ENCODE measurements at regions not wholly inside any gene's neighbourhood (a gene's known extent, or its start where the extent isn't known, plus 50 kb on each side); places are given as distances from the start of the nearest gene placed in this dataset.

GRCh38 chr20:39785252-39785917 lies 823.2 kb downstream of the DHX35 start:
- H3K4me3 ChIP-seq (ENCODE audit: low read depth, low read length, poor library complexity, severe bottlenecking) = no peak overlapping the region
- H3K36me3 ChIP-seq (ENCODE audit: insufficient read depth, low read length) = no peaks in the 10 kb centered on the region
- TF ChIP-seq EZH2 (IDR thresholded peaks at IDR 0.05; ENCODE audit: borderline replicate concordance, low read length) (no peak), CTCF (IDR thresholded peaks at IDR 0.05; ENCODE audit: low read length) (no peak)
- H3K27me3 ChIP-seq (ENCODE audit: insufficient read depth, low read length) = no peaks in the 10 kb centered on the region
- H3K79me2 ChIP-seq (ENCODE audit: insufficient read depth, low read length) = no peaks in the 10 kb centered on the region
- no peaks in the 10 kb centered on the region for H3K4me1 ChIP-seq (ENCODE audit: insufficient read depth, low read length, severe bottlenecking)
- no peaks in the 10 kb centered on the region for H3K9me2 ChIP-seq (ENCODE audit: low read depth, low read length)
- no peaks in the 10 kb centered on the region for H4K20me1 ChIP-seq (ENCODE audit: insufficient read depth, low read length)
- no peaks in the 10 kb centered on the region for H3F3A ChIP-seq (ENCODE audit: insufficient read depth, low read length)
- no peak overlapping the region for H2AFZ ChIP-seq (ENCODE audit: low read length)
- H3K27ac ChIP-seq (ENCODE audit: low read depth, low read length, poor library complexity, severe bottlenecking) = no peak overlapping the region
- no peak overlapping the region for H3K9ac ChIP-seq (ENCODE audit: low read length)
- H3K4me2 ChIP-seq (ENCODE audit: low read length) = no peak overlapping the region
- no peaks in the 10 kb centered on the region for H3K9me3 ChIP-seq (ENCODE audit: low read length)

GRCh38 chr20:39784693-39785092 lies 822.5 kb downstream of the DHX35 start:
- no peaks in the 10 kb centered on the region for H3K4me1 ChIP-seq (ENCODE audit: insufficient read depth, low read length, severe bottlenecking)
- no peaks in the 10 kb centered on the region for H3K36me3 ChIP-seq (ENCODE audit: insufficient read depth, low read length)
- H3K9me2 ChIP-seq (ENCODE audit: low read depth, low read length) = no peaks in the 10 kb centered on the region
- no peaks in the 10 kb centered on the region for H3K9me3 ChIP-seq (ENCODE audit: low read length)
- H2AFZ ChIP-seq (ENCODE audit: low read length) = no peak overlapping the region
- no peaks in the 10 kb centered on the region for H4K20me1 ChIP-seq (ENCODE audit: insufficient read depth, low read length)
- H3K4me2 ChIP-seq (ENCODE audit: low read length) = no peak overlapping the region
- no peaks in the 10 kb centered on the region for H3F3A ChIP-seq (ENCODE audit: insufficient read depth, low read length)
- H3K27ac ChIP-seq (ENCODE audit: low read depth, low read length, poor library complexity, severe bottlenecking) = no peak overlapping the region
- no peaks in the 10 kb centered on the region for H3K27me3 ChIP-seq (ENCODE audit: insufficient read depth, low read length)
- H3K9ac ChIP-seq (ENCODE audit: low read length) = no peak overlapping the region
- H3K79me2 ChIP-seq (ENCODE audit: insufficient read depth, low read length) = no peaks in the 10 kb centered on the region
- no peak overlapping the region for H3K4me3 ChIP-seq (ENCODE audit: low read depth, low read length, poor library complexity, severe bottlenecking)
- no peak for TF ChIP-seq CTCF (IDR thresholded peaks at IDR 0.05; ENCODE audit: low read length)
- no peak for TF ChIP-seq EZH2 (IDR thresholded peaks at IDR 0.05; ENCODE audit: borderline replicate concordance, low read length)

GRCh38 chr20:39778847-39779604 lies 816.9 kb downstream of the DHX35 start:
- H3K4me2 ChIP-seq (ENCODE audit: low read length) = no peak overlapping the region
- H3F3A ChIP-seq (ENCODE audit: insufficient read depth, low read length) = no peaks in the 10 kb centered on the region
- no peak overlapping the region for H3K27ac ChIP-seq (ENCODE audit: low read depth, low read length, poor library complexity, severe bottlenecking)

More at GRCh38 chr20:39778847-39779604, 816.9 kb downstream of the DHX35 start:
- Histone ChIP-seq H3K27me3 (ENCODE audit: insufficient read depth, low read length) (no peaks in the 10 kb centered on the region), H3K9me3 (ENCODE audit: low read length) (no peaks in the 10 kb centered on the region), H3K4me1 (ENCODE audit: insufficient read depth, low read length, severe bottlenecking) (no peaks in the 10 kb centered on the region), H3K79me2 (ENCODE audit: insufficient read depth, low read length) (no peaks in the 10 kb centered on the region), H4K20me1 (ENCODE audit: insufficient read depth, low read length) (no peaks in the 10 kb centered on the region), H3K9me2 (ENCODE audit: low read depth, low read length) (no peaks in the 10 kb centered on the region), H3K4me3 (ENCODE audit: low read depth, low read length, poor library complexity, severe bottlenecking) (no peak overlapping the region), H3K36me3 (ENCODE audit: insufficient read depth, low read length) (no peaks in the 10 kb centered on the region), H2AFZ (ENCODE audit: low read length) (no peak overlapping the region), H3K9ac (ENCODE audit: low read length) (no peak overlapping the region)
- no peak for TF ChIP-seq EZH2 (IDR thresholded peaks at IDR 0.05; ENCODE audit: borderline replicate concordance, low read length)
- no peak for TF ChIP-seq CTCF (IDR thresholded peaks at IDR 0.05; ENCODE audit: low read length)
